ENCODE measurements at regions not wholly inside any gene's neighbourhood (a gene's known extent, or its start where the extent isn't known, plus 50 kb on each side); places are given as distances from the start of the nearest gene placed in this dataset.

DNA sequence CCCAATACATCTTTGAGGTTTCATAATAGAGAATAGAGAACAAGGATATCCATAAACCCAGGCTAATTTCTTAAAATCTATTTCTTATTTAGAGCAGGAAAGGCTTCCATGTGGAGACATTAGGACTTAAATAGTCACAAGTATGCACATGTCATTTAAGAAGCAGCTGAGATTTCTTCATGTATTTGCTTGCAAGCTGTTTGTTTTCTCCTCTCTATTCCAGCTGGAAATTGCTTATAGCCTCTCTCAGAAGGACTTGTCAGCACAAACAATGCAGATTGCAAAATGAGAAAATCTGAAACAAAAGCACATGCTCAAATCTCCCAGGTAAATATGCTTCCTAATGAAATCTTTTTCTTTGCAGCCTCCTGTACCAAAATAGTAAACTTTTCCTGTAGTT is 1473.1 kb downstream of the CDH8 start:
- H3K4me1 ChIP-seq = no peaks in the 10 kb centered on the region
- peaks cover 3% of the 10 kb centered on the region for H3K9me3 ChIP-seq
- H3K27me3 ChIP-seq = no peaks in the 10 kb centered on the region
- DNase-seq (ENCODE audit: low spot score in 2 of 2) = no peak
- TF ChIP-seq POLR2AphosphoS5 (IDR thresholded peaks at IDR 0.05) (no peak), EP300 (IDR thresholded peaks at IDR 0.05) (no peak), POLR2A (IDR thresholded peaks at IDR 0.05) (no peak), CTCF (IDR thresholded peaks at IDR 0.05) (no peak)
- no peak overlapping the region for H3K4me3 ChIP-seq
- no peak overlapping the region for H3K27ac ChIP-seq
- no peaks in the 10 kb centered on the region for H3K36me3 ChIP-seq

GRCh38 chr16:60558936-60559335 is 1477.3 kb downstream of the CDH8 start:
- no peak overlapping the region for H3K4me3 ChIP-seq

DNA sequence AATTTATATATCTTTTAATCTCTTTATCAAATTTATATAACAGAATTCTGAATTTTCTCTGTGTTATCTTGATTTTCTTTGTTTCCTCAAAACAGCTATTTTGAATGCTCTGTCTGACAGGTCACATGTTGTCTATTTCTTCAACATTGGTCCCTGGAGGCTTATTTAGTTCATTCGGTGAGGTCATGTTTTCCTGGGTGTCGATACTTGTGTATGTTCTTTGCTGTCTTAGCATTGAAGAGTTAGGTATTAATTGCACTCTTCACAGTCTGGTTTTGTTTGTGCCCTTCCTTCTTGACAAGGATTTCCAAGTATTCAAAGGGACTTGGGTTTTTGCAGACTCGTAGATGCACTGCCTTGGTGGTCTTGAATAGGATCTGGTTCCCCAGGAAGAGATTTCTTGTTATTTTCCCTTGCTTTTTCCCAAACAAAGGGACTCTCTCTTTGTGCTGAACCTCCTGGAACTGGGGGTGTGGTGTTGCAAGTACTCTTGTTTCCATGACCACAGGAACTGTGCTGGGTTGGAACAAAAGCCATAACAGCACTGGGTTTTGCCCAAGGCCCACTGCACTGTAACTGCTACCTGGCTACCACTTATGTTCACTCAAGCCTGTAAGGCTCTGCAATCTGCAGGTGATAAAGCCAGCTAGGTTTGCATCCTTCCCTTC is 1483.0 kb downstream of the CDH8 start:
- no peak for TF ChIP-seq CTCF (IDR thresholded peaks at IDR 0.05)
- no peak for TF ChIP-seq POLR2AphosphoS5 (IDR thresholded peaks at IDR 0.05)
- TF ChIP-seq EP300 (IDR thresholded peaks at IDR 0.05) = no peak
- no peak for TF ChIP-seq POLR2A (IDR thresholded peaks at IDR 0.05)
- no peak for DNase-seq (ENCODE audit: low spot score in 2 of 2)
- Histone ChIP-seq H3K27ac (no peak overlapping the region), H3K36me3 (no peaks in the 10 kb centered on the region), H3K4me1 (no peaks in the 10 kb centered on the region), H3K9me3 (no peaks in the 10 kb centered on the region), H3K4me3 (no peak overlapping the region), H3K27me3 (no peaks in the 10 kb centered on the region)
- WGBS = 66% methylated on average over 3 of the region's 3 CpGs

More at GRCh38 chr16:60558936-60559335, 1477.3 kb downstream of the CDH8 start:
- H3K4me1 ChIP-seq = no peaks in the 10 kb centered on the region
- no peaks in the 10 kb centered on the region for H3K36me3 ChIP-seq
- H3K9me3 ChIP-seq = no peaks in the 10 kb centered on the region
- H3K27me3 ChIP-seq = no peaks in the 10 kb centered on the region
- no peak overlapping the region for H3K27ac ChIP-seq
- TF ChIP-seq CTCF (IDR thresholded peaks at IDR 0.05) = no peak
- TF ChIP-seq POLR2A (IDR thresholded peaks at IDR 0.05) = no peak
- TF ChIP-seq EP300 (IDR thresholded peaks at IDR 0.05) = no peak
- no peak for TF ChIP-seq POLR2AphosphoS5 (IDR thresholded peaks at IDR 0.05)
- 92% methylated on average over 1 of the region's 1 CpG for WGBS
- no peak for DNase-seq (ENCODE audit: low spot score in 2 of 2)

DNA sequence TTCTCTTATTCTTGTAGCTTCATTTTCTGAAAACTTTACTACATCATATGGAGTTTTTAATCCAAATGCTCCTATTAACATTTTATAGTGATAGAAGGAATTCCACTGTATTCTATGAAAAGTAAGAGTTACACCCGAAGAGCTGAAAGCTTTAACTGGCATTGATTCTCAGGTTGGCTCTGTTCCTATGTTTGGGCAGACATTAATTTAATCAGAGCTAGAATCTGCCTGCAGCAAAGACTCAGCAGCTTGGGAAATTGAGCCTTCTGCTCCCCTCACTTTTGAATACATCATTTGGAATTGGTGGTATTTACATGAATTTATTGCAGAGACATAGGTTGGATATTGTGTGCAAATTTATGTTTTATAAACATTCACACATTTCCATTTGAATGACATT is 1494.7 kb downstream of the CDH8 start:
- no peaks in the 10 kb centered on the region for H3K4me1 ChIP-seq
- H3K27ac ChIP-seq = no peak overlapping the region
- TF ChIP-seq EP300 (IDR thresholded peaks at IDR 0.05) (no peak), CTCF (IDR thresholded peaks at IDR 0.05) (no peak), POLR2AphosphoS5 (IDR thresholded peaks at IDR 0.05) (no peak), POLR2A (IDR thresholded peaks at IDR 0.05) (no peak)
- no peaks in the 10 kb centered on the region for H3K27me3 ChIP-seq
- no peak overlapping the region for H3K4me3 ChIP-seq
- H3K36me3 ChIP-seq = no peaks in the 10 kb centered on the region
- 8% methylated on average over 1 of the region's 1 CpG for WGBS
- no peak for DNase-seq (ENCODE audit: low spot score in 2 of 2)
- H3K9me3 ChIP-seq = no peaks in the 10 kb centered on the region

DNA sequence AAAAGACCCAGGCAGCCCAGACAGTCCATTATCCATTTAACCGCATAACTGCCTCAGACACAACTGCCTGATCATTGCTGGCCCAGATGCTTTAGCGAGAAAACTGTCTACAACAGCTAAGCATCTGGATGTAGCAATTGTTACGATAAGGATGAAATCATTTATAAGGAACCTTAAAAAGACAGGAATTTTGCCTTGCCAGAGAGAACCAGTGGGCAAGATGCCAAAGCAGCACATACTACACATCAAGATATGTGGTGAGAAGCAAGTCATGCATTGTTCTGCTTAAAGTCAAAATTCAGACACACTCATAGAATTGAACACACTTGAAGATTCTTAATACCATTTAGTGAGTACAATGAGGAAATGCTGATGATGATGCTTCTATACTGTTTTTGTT is 1525.3 kb downstream of the CDH8 start:
- DNase-seq (ENCODE audit: low spot score in 2 of 2) = no peak
- 73% methylated on average over 3 of the region's 3 CpGs for WGBS
- TF ChIP-seq POLR2A (IDR thresholded peaks at IDR 0.05) = no peak
- no peak for TF ChIP-seq EP300 (IDR thresholded peaks at IDR 0.05)
- no peak for TF ChIP-seq POLR2AphosphoS5 (IDR thresholded peaks at IDR 0.05)
- TF ChIP-seq CTCF (IDR thresholded peaks at IDR 0.05) = no peak

More for the DNA sequence above, 1525.3 kb downstream of the CDH8 start:
- no peaks in the 10 kb centered on the region for H3K4me1 ChIP-seq
- H3K9me3 ChIP-seq = no peaks in the 10 kb centered on the region
- H3K27me3 ChIP-seq = no peaks in the 10 kb centered on the region
- no peak overlapping the region for H3K4me3 ChIP-seq
- H3K36me3 ChIP-seq = no peaks in the 10 kb centered on the region
- no peak overlapping the region for H3K27ac ChIP-seq
